Mammary epithelial cell (primary cell): ENCODE measurements at regions not wholly inside any gene's neighbourhood (a gene's known extent, or its start where the extent isn't known, plus 50 kb on each side); places are given as distances from the start of the nearest gene placed in this dataset.

Experiments
- CTCF ChIP-seq, 2 donors: IDR thresholded peaks in 1 of 2; conservative IDR thresholded peaks in 1 of 2; 2 replicates each; pipeline ENCODE4 v1.5.1; 2011 to 2012; ENCODE audit warnings: inconsistent platforms in 2 of 2, low read length in 2 of 2, mild to moderate bottlenecking in 2 of 2, control low read depth in 1 of 2, low read depth in 1 of 2; ENCODE audit not compliant: insufficient read depth in 1 of 2; ENCODE audit errors: extremely low read depth in 1 of 2
- EZH2 ChIP-seq: IDR thresholded peaks from 2 replicates; pipeline ENCODE4 v1.6.1; 2012; ENCODE audit warnings: low read length, inconsistent platforms, borderline replicate concordance

GRCh38 chr20:16930656-16931055, 182.5 kb downstream of the OTOR start:
- TF ChIP-seq EZH2 = no peak
- TF ChIP-seq CTCF (conservative IDR thresholded peaks at IDR 0.05 in 1 of 2, IDR thresholded peaks at IDR 0.05 in 1 of 2; ENCODE audit: extremely low read depth in 1 of 2, insufficient read depth in 1 of 2, low read depth in 1 of 2, low read length in 2 of 2) = no peak
